DOHH2 (cell line): ENCODE measurements at regions not wholly inside any gene's neighbourhood (a gene's known extent, or its start where the extent isn't known, plus 50 kb on each side); places are given as distances from the start of the nearest gene placed in this dataset.

Experiments used
- EZH2phosphoT487 ChIP-seq: fragments of 200-600 bp; sonication (generic); IDR thresholded peaks from 2 replicates; pipeline ENCODE4 v1.6.1; 2017; ENCODE audit warnings: borderline replicate concordance, mild to moderate bottlenecking, antibody characterized with exemption, low read length, moderate library complexity, mixed read lengths
- TF ChIP-seq, protein P1 (sequence below): fragments of 200-600 bp; sonication (generic); IDR thresholded peaks from one replicate; pipeline ENCODE4 v1.5.1; 2014; ENCODE audit warnings: antibody characterized with exemption, mild to moderate bottlenecking, low read depth, low read length; ENCODE audit not compliant: poor library complexity, severe bottlenecking

GRCh38 chr9:87827341-87827740 lies 55.3 kb upstream of the SPATA31E1 start:
- no peak for TF ChIP-seq EZH2phosphoT487
- TF ChIP-seq, protein P1, sequence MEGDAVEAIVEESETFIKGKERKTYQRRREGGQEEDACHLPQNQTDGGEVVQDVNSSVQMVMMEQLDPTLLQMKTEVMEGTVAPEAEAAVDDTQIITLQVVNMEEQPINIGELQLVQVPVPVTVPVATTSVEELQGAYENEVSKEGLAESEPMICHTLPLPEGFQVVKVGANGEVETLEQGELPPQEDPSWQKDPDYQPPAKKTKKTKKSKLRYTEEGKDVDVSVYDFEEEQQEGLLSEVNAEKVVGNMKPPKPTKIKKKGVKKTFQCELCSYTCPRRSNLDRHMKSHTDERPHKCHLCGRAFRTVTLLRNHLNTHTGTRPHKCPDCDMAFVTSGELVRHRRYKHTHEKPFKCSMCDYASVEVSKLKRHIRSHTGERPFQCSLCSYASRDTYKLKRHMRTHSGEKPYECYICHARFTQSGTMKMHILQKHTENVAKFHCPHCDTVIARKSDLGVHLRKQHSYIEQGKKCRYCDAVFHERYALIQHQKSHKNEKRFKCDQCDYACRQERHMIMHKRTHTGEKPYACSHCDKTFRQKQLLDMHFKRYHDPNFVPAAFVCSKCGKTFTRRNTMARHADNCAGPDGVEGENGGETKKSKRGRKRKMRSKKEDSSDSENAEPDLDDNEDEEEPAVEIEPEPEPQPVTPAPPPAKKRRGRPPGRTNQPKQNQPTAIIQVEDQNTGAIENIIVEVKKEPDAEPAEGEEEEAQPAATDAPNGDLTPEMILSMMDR, result no peak
